Esophagus squamous epithelium (tissue), 4 donors: ENCODE measurements at regions not wholly inside any gene's neighbourhood (a gene's known extent, or its start where the extent isn't known, plus 50 kb on each side); places are given as distances from the start of the nearest gene placed in this dataset.

Experiments used
- POLR2A ChIP-seq, 4 donors: fragments of 450-650 bp; IDR thresholded peaks; one replicate each; pipeline ENCODE4 v1.6.1; 2017; ENCODE audit warnings: antibody characterized with exemption in 4 of 4, mild to moderate bottlenecking in 4 of 4, moderate library complexity in 3 of 4
- TF ChIP-seq, protein P1 (sequence below), 6 experiments: fragments of 450-650 bp in 4 of 6; fragments of 200-600 bp in 2 of 6; sonication (generic) in 2 of 6; IDR thresholded peaks; one replicate each; pipeline ENCODE4 v1.5.1; 2016 to 2019; ENCODE audit warnings: antibody characterized with exemption in 6 of 6, mild to moderate bottlenecking in 4 of 6, moderate library complexity in 4 of 6

DNA sequence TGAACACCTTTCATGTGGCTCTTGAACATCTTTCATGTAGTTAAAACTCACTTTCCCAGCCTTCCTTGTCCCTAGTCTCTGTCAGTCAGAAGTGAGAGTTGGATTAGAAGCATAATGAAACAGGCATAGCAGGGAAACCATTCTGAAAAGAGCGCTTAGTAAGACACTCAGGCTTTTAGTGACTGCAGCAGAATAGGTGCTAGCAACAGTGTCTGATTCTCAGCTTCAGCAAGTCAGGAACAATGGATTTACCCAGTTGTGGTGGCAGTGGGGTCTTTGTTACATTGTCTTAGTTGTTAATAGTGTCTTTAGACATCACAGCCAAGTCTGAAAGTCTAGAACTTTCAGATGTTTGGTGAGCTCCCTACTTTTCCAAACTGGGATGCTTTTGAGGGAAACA, 177.1 kb upstream of the PCDH7 start:
- TF ChIP-seq, protein P1, sequence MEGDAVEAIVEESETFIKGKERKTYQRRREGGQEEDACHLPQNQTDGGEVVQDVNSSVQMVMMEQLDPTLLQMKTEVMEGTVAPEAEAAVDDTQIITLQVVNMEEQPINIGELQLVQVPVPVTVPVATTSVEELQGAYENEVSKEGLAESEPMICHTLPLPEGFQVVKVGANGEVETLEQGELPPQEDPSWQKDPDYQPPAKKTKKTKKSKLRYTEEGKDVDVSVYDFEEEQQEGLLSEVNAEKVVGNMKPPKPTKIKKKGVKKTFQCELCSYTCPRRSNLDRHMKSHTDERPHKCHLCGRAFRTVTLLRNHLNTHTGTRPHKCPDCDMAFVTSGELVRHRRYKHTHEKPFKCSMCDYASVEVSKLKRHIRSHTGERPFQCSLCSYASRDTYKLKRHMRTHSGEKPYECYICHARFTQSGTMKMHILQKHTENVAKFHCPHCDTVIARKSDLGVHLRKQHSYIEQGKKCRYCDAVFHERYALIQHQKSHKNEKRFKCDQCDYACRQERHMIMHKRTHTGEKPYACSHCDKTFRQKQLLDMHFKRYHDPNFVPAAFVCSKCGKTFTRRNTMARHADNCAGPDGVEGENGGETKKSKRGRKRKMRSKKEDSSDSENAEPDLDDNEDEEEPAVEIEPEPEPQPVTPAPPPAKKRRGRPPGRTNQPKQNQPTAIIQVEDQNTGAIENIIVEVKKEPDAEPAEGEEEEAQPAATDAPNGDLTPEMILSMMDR (IDR thresholded peaks at IDR 0.05): no peak
- TF ChIP-seq POLR2A (IDR thresholded peaks at IDR 0.05): no peak
